ENCODE measurements at regions not wholly inside any gene's neighbourhood (a gene's known extent, or its start where the extent isn't known, plus 50 kb on each side); places are given as distances from the start of the nearest gene placed in this dataset.

DNA sequence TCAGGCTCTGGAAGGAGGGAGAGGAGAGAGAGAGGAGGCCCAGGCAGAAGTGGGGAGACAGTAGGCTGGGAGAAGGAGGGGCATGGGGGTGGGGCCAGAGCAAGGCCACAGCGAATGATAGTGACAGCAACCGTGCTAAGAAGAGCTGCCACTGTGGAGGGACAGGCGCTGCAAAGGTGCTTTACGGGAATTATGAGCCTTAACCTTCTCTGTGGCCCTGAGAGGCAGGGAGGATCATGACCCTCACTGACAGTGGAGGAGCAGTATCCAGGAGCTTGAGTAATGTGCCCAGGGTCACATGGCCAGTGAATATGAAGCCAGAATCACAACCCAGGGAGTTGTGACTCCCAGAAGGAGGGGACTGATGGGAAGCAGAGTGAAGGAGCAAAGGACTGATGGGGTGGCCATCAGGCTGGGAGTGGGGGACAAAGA is 53.4 kb upstream of the RPL11 start:
- TF ChIP-seq, protein P1, sequence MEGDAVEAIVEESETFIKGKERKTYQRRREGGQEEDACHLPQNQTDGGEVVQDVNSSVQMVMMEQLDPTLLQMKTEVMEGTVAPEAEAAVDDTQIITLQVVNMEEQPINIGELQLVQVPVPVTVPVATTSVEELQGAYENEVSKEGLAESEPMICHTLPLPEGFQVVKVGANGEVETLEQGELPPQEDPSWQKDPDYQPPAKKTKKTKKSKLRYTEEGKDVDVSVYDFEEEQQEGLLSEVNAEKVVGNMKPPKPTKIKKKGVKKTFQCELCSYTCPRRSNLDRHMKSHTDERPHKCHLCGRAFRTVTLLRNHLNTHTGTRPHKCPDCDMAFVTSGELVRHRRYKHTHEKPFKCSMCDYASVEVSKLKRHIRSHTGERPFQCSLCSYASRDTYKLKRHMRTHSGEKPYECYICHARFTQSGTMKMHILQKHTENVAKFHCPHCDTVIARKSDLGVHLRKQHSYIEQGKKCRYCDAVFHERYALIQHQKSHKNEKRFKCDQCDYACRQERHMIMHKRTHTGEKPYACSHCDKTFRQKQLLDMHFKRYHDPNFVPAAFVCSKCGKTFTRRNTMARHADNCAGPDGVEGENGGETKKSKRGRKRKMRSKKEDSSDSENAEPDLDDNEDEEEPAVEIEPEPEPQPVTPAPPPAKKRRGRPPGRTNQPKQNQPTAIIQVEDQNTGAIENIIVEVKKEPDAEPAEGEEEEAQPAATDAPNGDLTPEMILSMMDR (IDR thresholded peaks at IDR 0.05; ENCODE audit: low read depth, low read length) = no peak
- TF ChIP-seq EZH2phosphoT487 (IDR thresholded peaks at IDR 0.05; ENCODE audit: low read depth) = no peak

All from OCI-LY3 (cell line).